HepG2 (cell line): ENCODE measurements at regions not wholly inside any gene's neighbourhood (a gene's known extent, or its start where the extent isn't known, plus 50 kb on each side); places are given as distances from the start of the nearest gene placed in this dataset.

Source experiments
- ATAC-seq: fragments of 200-7000 bp; cut with Tn5 transposase; 3 replicates; pipeline ENCODE4 v1.9.1; 2020; ENCODE audit warnings: mild to moderate bottlenecking, moderate library complexity
- BruUV-seq: library from RNA; stranded (reverse); fragments of 400-500 nt; replicated peaks from 2 replicates; lab custom pipeline; 2021; lab: Mats Ljungman, UMichigan
- CTCF ChIA-PET: fragments of 300-600 bp; formaldehyde crosslinking; extraction: SDS; loops from one replicate; lab custom pipeline; 2021; ENCODE audit warnings: low total read pairs, inconsistent platforms, low intra/inter-chr PET ratio; lab: Yijun Ruan, JAX
- POLR2A ChIA-PET: fragments of 350-600 bp; sonication (Branson Sonifier 250); formaldehyde crosslinking; loops from one replicate; lab custom pipeline; 2020; ENCODE audit warnings: antibody characterized with exemption, inconsistent platforms; lab: Yijun Ruan, JAX
- DNase-seq: peaks from one replicate; pipeline ENCODE4 v3.0.0-alpha.2; 2015; ENCODE audit warnings: low spot score
- FAIRE-seq: peaks from 3 replicates; lab custom pipeline; 2011; peaks lifted over from hg19 to GRCh38; lab: Jason Lieb, UNC
- H2AFZ ChIP-seq: one replicate; pipeline ENCODE4 v1.6.1; 2011; ENCODE audit warnings: low read length, inconsistent platforms
- H3K27ac ChIP-seq: fragments of 300-600 bp; 3 replicates; pipeline ENCODE4 v1.8.0; 2011; ENCODE audit warnings: mixed run types, mild to moderate bottlenecking, mixed read lengths, low read length, inconsistent platforms; ENCODE audit not compliant: insufficient read depth; ENCODE audit errors: extremely low read length
- H3K27me3 ChIP-seq, 2 experiments: fragments of 200-600 bp in 1 of 2; 2 replicates in 1 of 2; 3 replicates in 1 of 2; pipeline versions ENCODE4 v1.6.0 to v1.8.0; 2011; ENCODE audit warnings: low read length in 2 of 2, mild to moderate bottlenecking in 2 of 2, moderate library complexity in 2 of 2, inconsistent platforms in 1 of 2; ENCODE audit not compliant: insufficient read depth in 2 of 2, control insufficient read depth in 1 of 2
- H3K36me3 ChIP-seq, 2 experiments: fragments of 200-600 bp in 1 of 2; replicated peaks in 1 of 2; 2 replicates in 1 of 2; 3 replicates in 1 of 2; pipeline versions ENCODE4 v1.5.1 to v1.8.0; 2011; ENCODE audit warnings: low read length in 2 of 2, inconsistent platforms in 1 of 2; ENCODE audit not compliant: insufficient read depth in 2 of 2, control insufficient read depth in 1 of 2
- H3K4me1 ChIP-seq: 2 replicates; pipeline ENCODE4 v1.5.1; 2012; ENCODE audit warnings: low read length, inconsistent platforms; ENCODE audit not compliant: insufficient read depth
- H3K4me2 ChIP-seq: 2 replicates; pipeline ENCODE4 v1.6.0; 2011; ENCODE audit warnings: low read depth, low read length, inconsistent platforms
- H3K4me3 ChIP-seq, 3 experiments: fragments of 200-600 bp in 1 of 3; sonication (generic), shearing (Covaris generic) in 1 of 3; replicated peaks in 1 of 3; 2 replicates each; pipeline ENCODE4 v1.5.1; 2011 to 2016; ENCODE audit warnings: low read length in 3 of 3, inconsistent platforms in 2 of 3, low read depth in 2 of 3, mild to moderate bottlenecking in 2 of 3, control low read depth in 1 of 3, mixed read lengths in 1 of 3; ENCODE audit not compliant: insufficient read depth in 1 of 3
- H3K79me2 ChIP-seq: one replicate; pipeline ENCODE4 v1.6.1; 2011; ENCODE audit warnings: low read length, inconsistent platforms; ENCODE audit not compliant: insufficient read depth
- H3K9ac ChIP-seq: 2 replicates; pipeline ENCODE4 v1.6.0; 2011; ENCODE audit warnings: mild to moderate bottlenecking, low read depth, low read length, inconsistent platforms; ENCODE audit not compliant: insufficient read depth
- H3K9me3 ChIP-seq: 2 replicates; pipeline ENCODE4 v1.5.1; 2012; ENCODE audit warnings: mild to moderate bottlenecking, low read length
- H4K20me1 ChIP-seq: 2 replicates; pipeline ENCODE4 v1.6.0; 2011; ENCODE audit warnings: inconsistent platforms, mild to moderate bottlenecking, low read length, moderate library complexity; ENCODE audit not compliant: insufficient read depth
- CTCF ChIP-seq: sonication (generic); formaldehyde crosslinking; IDR thresholded peaks from 2 replicates; pipeline ENCODE4 v1.5.0; 2020; ENCODE audit warnings: mild to moderate bottlenecking, missing genetic modification reagents, moderate library complexity
- GATAD1 ChIP-seq: IDR thresholded peaks from 2 replicates; pipeline ENCODE4 v1.6.1; 2016; ENCODE audit warnings: missing genetic modification reagents, missing compliant biosample characterization
- MNT ChIP-seq: fragments of 450-650 bp; IDR thresholded peaks from 2 replicates; pipeline ENCODE4 v1.6.1; 2016
- RXRA ChIP-seq: sonication (generic); formaldehyde crosslinking; IDR thresholded peaks from 2 replicates; pipeline ENCODE4 v1.5.1; 2020; ENCODE audit warnings: missing genetic modification reagents
- RXRB ChIP-seq: IDR thresholded peaks from 2 replicates; pipeline ENCODE4 v1.6.1; 2016; ENCODE audit warnings: borderline replicate concordance, missing genetic modification reagents, missing compliant biosample characterization
- SCMH1 ChIP-seq: sonication (generic); formaldehyde crosslinking; IDR thresholded peaks from 2 replicates; pipeline ENCODE4 v1.9.0; 2021; ENCODE audit warnings: missing genetic modification reagents, mild to moderate bottlenecking, borderline replicate concordance
- STAG1 ChIP-seq: sonication (generic); formaldehyde crosslinking; IDR thresholded peaks from 2 replicates; pipeline ENCODE4 v1.4.0; 2020; ENCODE audit warnings: missing genetic modification reagents
- TFE3 ChIP-seq: IDR thresholded peaks from 2 replicates; pipeline ENCODE4 v1.6.1; 2016
- THRA ChIP-seq: sonication (generic); formaldehyde crosslinking; IDR thresholded peaks from 2 replicates; pipeline ENCODE4 v1.4.0; 2020; ENCODE audit warnings: missing genetic modification reagents, borderline replicate concordance
- WGBS: methylation state at CpG from one replicate; pipeline ENCODE4 v1.1.6; 2017; ENCODE audit warnings: low lambda C conversion rate; 5-methylcytosine and 5-hydroxymethylcytosine counted together
- in situ Hi-C: cut with HindIII; loops from 2 replicates; pipeline ENCODE4 v1.10.0; 2017; ENCODE audit warnings: low pct_unique_long_range_greater_than_20kb; ENCODE audit not compliant: extremely low pct_ligation_motif_present
- intact Hi-C: fragments of 100-400 bp; cut with micrococcal nuclease; formaldehyde crosslinking; loops from one replicate; pipeline ENCODE4 v1.10.0; 2022; ENCODE audit not compliant: unreplicated experiment

GRCh38 chr6:169312658-169313346 lies 59.2 kb upstream of the THBS2 start:
- Histone ChIP-seq H4K20me1 (no peaks in the 10 kb centered on the region), H3K4me2 (no peak overlapping the region), H3K27ac (no peak overlapping the region), H2AFZ (no peak overlapping the region), H3K36me3 (no peaks in the 10 kb centered on the region), H3K79me2 (no peaks in the 10 kb centered on the region), H3K9me3 (no peaks in the 10 kb centered on the region)
- FAIRE-seq (no peak), DNase-seq (peak; percentile 18)
- ChIA-PET POLR2A (no interaction called here), CTCF (no interaction called here)
- intact Hi-C loops, result no loop called here
- TF ChIP-seq THRA (CRISPR knock-in tag), result peak; percentile 96; the same call in 1 of the 2 replicates
- TF ChIP-seq GATAD1 (CRISPR knock-in tag), result no peak
- no peak for TF ChIP-seq SCMH1 (CRISPR knock-in tag)
- TF ChIP-seq CTCF, result peak; percentile 39
- peak; percentile 35; the same call in 1 of the 2 replicates for TF ChIP-seq STAG1
- 0 out of 2 replicates have a peak, but pooled peaks have one; percentile 9 for TF ChIP-seq MNT
- peak; percentile 55; the same call in 1 of the 2 replicates for TF ChIP-seq RXRA (CRISPR knock-in tag)
- TF ChIP-seq RXRB (CRISPR knock-in tag), result peak; percentile 88
- TF ChIP-seq TFE3 (CRISPR knock-in tag), result 0 out of 2 replicates have a peak, but pooled peaks have one; percentile 23
- TF ChIP-seq, all 625 proteins: peak for 7
- no peak overlapping the region for H3K9ac ChIP-seq
- in situ Hi-C loops, result no loop called here
- ATAC-seq, result peak; percentile 32; the same call in 1 of the 3 replicates
- BruUV-seq, result no TSS peak
- peaks cover 0 to 31% of the 10 kb centered on the region in 2 experiments; a peak in 2 of 5 replicates for H3K27me3 ChIP-seq
- WGBS, result 15% methylated on average over 14 of the region's 14 CpGs
- no peak overlapping the region for H3K4me3 ChIP-seq
- H3K4me1 ChIP-seq, result peaks cover 6% of the 10 kb centered on the region; the same call in 1 of the 2 replicates
